UCSD-AML1 (cell line): ENCODE measurements at regions not wholly inside any gene's neighbourhood (a gene's known extent, or its start where the extent isn't known, plus 50 kb on each side); places are given as distances from the start of the nearest gene placed in this dataset.

ENCODE experiments used
- DNase-seq: peaks from one replicate; lab custom pipeline; 2025; ENCODE audit not compliant: unreplicated experiment; lab: John Stamatoyannopoulos, UW

DNA sequence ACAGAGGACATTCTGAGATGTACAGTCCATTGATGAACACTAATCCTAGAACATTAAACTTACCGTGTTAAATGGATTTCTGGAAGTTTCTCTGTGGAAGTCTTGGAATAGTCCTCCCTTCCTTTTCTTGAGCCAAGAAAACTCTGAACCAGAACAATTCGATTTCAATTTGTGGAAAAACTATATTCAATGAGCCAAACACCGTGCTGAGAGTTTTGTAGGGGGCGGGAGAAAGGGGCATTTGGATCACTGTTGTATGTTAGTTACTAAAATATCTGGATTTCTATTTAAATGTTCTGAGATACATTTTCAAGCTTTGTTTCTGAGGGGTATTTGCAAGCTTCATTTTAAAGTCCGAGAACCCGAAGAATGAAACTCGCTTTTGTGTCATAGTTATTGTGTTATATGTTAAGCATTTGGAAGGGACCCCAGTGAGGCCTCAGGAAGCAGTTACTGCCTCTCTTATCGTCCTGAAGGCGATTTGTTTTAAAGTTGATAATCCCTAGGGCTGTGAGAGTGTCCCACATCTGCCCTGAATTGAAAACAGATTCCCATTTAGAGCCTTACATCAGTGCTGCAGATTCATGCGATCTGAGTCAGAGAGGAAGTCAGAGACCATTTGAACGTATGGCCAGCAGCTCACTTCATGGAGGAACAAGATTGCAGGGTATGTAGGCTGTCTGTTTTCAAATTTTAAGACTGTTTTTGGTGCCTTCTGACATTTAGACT lies 70.8 kb upstream of the SASH1 start:
- no peak for DNase-seq

DNA sequence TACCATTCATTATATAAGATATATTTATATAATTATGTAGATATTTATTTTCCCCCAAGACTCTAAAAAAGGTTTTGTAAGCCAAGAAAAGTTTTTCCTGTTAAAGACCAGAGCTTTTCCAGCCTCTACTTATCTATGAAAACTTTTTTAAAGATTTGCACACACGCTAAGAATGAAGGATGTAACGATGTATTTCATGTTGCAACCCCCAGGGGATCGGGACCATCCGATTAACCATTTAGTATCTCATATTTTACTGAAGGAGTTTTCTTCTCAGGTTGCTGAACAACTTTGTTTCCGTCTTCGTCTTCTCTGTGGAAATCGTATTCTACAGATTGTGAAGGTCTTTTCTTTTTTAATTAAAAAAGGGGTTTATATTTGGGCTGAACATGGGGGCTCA lies 70.0 kb upstream of the SASH1 start:
- DNase-seq, result no peak

DNA sequence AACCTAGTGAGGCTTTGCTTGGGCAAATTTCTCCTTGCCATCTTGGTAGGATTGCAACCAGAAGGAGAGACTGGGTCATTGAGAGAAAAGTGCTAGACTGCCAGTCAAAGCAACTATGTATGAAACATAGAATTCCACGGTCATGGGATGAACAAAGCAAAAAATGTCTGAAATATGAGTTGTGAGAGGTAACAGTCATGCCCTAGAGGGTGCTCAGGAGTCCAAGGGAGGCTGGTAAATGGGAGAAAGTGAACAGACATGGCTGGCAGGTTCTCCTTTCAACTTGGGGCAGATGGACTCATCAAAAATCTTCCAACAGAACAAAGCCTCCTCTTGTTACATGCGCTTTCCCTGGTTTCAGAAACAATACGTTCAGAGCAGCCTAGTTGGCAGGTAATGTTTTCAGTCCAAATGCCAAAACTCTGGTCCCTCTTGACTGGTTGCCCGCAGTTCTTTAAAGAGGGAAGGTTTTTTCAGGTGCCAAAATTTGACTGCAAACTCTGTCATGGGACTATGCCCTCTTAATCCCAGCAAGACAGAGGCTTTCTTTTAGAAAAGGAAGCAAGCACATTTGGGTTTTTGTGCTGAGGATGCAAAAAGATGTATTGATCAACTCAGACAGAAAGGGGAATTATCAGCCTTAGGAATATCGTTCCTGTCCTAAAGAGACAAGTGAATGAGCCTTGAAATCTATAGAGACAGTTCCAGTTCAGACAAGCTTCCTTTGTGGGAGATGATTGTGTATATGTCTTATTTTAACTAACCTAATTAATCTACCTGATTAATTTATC lies 68.5 kb upstream of the SASH1 start:
- DNase-seq, result no peak

DNA sequence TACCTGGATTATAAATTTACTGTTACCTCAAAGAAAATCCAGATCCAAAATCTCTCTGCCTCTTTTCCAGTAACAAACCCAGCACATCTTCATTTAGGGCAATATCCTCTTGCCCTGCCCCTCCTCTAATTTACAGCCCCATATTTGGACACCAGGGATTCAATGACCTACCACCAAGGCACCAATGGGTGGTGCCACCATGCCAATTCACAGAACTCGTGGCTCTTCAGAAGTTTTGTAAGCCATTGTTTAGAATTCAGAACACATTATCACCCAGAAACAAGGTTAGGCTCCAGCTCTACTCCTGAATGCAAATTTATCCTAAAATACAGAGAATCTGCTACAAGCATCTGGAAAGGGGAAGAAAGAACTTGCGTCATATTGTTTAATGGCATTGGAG lies 67.8 kb upstream of the SASH1 start:
- DNase-seq, result no peak

DNA sequence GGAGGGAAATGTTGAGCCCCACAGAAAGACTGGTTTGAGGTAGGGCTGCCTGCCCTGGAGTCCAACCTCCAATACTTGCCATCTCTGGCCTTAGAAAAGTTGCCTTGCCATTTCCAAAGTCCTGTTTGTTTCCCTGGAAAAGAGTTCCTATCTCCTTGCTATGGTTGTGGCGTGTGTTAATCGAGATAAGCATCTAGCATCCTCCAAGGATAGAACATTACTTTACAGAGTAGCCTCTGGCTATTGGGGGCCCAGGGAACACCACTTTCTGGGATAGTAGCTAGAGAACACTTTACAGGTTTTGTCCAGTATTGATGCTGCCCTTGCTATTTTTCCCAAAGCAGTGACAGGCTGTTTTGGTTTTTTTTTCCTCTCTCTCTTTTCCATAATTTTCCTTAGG lies 57.4 kb upstream of the SASH1 start:
- no peak for DNase-seq

DNA sequence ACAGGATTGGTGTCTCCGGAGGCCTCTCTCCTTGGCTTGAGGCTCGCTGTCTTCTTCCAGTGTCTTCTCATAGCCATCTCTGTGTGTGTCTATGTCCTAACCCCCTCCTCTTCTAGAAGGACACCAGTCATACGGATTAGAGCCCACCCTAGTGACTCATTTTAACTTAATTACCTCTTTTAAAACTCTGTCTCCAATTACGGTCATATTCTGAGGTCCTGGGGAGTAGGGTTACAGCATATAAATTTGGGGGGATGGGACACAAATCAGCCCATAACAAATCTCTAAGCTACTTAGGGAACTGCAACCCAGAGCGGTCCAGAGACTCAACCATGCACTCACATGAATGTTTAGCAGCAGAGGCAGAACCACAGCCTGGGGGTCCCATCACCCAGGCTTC lies 56.1 kb upstream of the SASH1 start:
- DNase-seq, result no peak

DNA sequence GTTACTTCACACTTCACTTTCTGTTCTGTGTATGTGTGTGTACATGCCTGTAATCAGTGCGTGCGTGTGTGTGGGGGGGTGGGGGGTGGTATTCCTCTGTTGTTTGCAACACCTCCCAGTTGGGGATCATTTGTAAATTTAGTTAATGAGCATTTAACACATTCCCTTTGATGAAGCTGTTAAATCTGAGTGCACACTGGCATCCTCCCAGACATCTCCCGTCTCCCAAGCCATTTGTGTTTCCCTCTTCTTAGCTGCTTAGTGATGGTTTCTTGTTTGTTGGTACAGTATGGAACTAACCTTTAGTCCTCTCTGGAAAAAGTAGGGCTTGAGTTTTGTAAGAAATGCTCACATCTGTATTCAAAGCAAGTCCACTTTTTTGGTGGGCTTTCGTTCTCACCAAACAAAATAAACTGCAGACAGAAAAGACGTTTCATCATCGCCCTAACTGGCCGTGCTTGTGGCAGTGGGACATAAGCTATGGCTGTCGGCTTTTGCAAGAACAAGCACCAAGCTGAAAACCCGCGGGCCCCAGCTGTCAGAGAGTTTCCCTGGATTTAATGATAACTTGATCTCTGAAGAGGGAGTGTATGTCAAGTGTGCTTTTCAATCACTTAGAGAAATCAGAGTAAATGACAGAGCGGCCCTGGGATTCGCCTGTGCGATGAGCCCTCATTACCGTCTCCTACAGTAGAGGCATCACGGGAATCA lies 54.9 kb upstream of the SASH1 start:
- DNase-seq, result no peak

DNA sequence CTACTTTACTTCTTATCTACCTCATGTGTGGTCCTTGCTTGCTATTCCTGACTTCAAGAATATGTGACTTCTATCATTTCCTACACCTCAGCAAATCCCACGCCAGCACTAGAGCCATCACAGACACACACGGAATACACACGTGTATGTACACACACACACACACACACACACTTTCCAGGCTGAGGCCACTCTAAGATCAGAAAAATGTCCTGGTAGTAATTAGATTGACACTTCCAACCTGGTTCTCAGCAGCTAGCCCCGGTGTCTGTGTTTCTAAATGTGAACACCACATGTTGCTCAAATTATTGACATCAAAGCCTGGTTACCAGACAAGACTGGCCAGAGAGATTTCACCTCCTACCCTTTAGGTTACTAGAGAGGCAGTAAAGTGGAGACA lies 54.1 kb upstream of the SASH1 start:
- no peak for DNase-seq

DNA sequence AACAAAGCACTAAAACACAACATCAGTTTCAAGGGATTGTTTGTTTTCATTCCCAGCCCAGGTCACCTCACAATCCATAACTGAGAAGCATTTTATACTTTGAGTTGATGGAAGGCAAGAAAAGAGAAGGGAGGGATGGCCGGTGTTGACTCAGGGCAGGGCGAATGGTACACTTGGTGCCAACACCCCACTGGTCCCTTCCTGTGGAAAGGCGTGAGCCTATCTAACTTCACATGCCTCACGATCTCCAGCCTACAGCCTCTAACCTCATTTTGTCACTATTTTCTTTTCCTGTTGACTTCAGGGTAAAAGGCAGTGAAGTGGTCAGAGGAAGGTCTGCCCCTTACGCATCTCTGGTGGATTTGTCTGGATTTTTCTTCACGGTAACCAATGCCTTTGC lies 53.5 kb upstream of the SASH1 start:
- no peak for DNase-seq

DNA sequence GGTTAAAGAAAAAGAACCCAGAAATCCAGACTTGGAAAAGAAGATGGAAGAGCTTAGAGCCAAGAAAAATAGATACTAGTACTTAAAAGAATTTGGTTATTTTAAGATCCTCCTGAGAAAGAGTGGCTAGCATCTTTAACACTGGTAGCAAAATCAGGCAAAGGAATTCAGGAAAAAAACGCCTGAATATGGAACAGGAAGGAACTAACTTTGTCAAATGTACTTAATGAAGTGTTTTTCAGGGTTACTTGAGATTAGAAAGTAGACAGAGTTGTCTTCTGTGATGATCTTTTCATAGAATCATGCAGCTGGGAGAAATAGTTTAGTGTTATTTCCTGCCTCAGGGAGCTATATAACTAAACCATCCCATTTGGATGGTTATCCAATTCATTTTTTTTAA lies 50.8 kb upstream of the SASH1 start:
- no peak for DNase-seq
